Gastrocnemius medialis (tissue), 4 donors: ENCODE measurements at regions not wholly inside any gene's neighbourhood (a gene's known extent, or its start where the extent isn't known, plus 50 kb on each side); places are given as distances from the start of the nearest gene placed in this dataset.

ENCODE experiments used
- CTCF ChIP-seq, 5 experiments: fragments of 450-650 bp in 3 of 5; fragments of 200-600 bp in 2 of 5; sonication (generic) in 2 of 5; IDR thresholded peaks in 4 of 5; conservative IDR thresholded peaks in 1 of 5; 1 replicate in 4 of 5; 2 replicates in 1 of 5; pipeline ENCODE4 v1.5.1; 2016 to 2019; ENCODE audit warnings: antibody characterized with exemption in 5 of 5, mild to moderate bottlenecking in 3 of 5, moderate library complexity in 3 of 5
- POLR2A ChIP-seq, 2 donors: fragments of 450-650 bp; IDR thresholded peaks; one replicate each; pipeline ENCODE4 v1.6.1; 2017; ENCODE audit warnings: antibody characterized with exemption in 2 of 2, mild to moderate bottlenecking in 2 of 2, moderate library complexity in 2 of 2

GRCh38 chr3:73321286-73321999 lies 260.0 kb downstream of the EBLN2 start:
- TF ChIP-seq CTCF (IDR thresholded peaks at IDR 0.05 in 4 of 5, conservative IDR thresholded peaks at IDR 0.05 in 1 of 5) (no peak), POLR2A (IDR thresholded peaks at IDR 0.05) (no peak)
